GM18507 (cell line): ENCODE measurements at regions not wholly inside any gene's neighbourhood (a gene's known extent, or its start where the extent isn't known, plus 50 kb on each side); places are given as distances from the start of the nearest gene placed in this dataset.
"Not testable (repeated sequence)": the region's sequence is repeated elsewhere in the genome, so short reads cannot be mapped to it uniquely, and the experiment has no call there.

ENCODE experiments used
- DNase-seq: peaks from one replicate; pipeline ENCODE4 v3.0.0; 2011; ENCODE audit warnings: low read depth; ENCODE audit not compliant: insufficient read length; ENCODE audit errors: extremely low spot score
- FAIRE-seq: peaks from 2 replicates; lab custom pipeline; 2011; peaks lifted over from hg19 to GRCh38; lab: Jason Lieb, UNC

- DNase-seq (no peak), FAIRE-seq (no peak)
Observed at GRCh38 chr5:176133289-176133870, 104.8 kb upstream of the SIMC1 start.

GRCh38 chr5:176133877-176134276 lies 104.3 kb upstream of the SIMC1 start:
- DNase-seq, result no peak
- no peak for FAIRE-seq

- DNase-seq (no peak), FAIRE-seq (no peak)
Observed at GRCh38 chr5:176134529-176135223, 103.5 kb upstream of the SIMC1 start.

GRCh38 chr5:176140138-176140537 lies 98.1 kb upstream of the SIMC1 start:
- DNase-seq, result not testable (repeated sequence)

GRCh38 chr5:176144508-176144907 lies 93.7 kb upstream of the SIMC1 start:
- no peak for FAIRE-seq
- no peak for DNase-seq

More at GRCh38 chr5:176140138-176140537, 98.1 kb upstream of the SIMC1 start:
- peak; percentile 56 for FAIRE-seq

- not testable (repeated sequence) for FAIRE-seq, DNase-seq
Observed at GRCh38 chr5:176149948-176150347, 88.3 kb upstream of the SIMC1 start.

- no peak for DNase-seq
- no peak for FAIRE-seq
Observed at GRCh38 chr5:176151281-176151680, 86.9 kb upstream of the SIMC1 start.

- no peak for FAIRE-seq
- DNase-seq, result no peak
Observed at GRCh38 chr5:176152191-176152929, 85.9 kb upstream of the SIMC1 start.

GRCh38 chr5:176152930-176153311 lies 85.3 kb upstream of the SIMC1 start:
- DNase-seq, result no peak
- no peak for FAIRE-seq

- no peak for FAIRE-seq
- DNase-seq, result no peak
Observed at GRCh38 chr5:176153741-176154140, 84.5 kb upstream of the SIMC1 start.

GRCh38 chr5:176154821-176155220 lies 83.4 kb upstream of the SIMC1 start:
- no peak for DNase-seq

GRCh38 chr5:176155922-176156359 lies 82.3 kb upstream of the SIMC1 start:
- FAIRE-seq, result no peak

More at GRCh38 chr5:176154821-176155220, 83.4 kb upstream of the SIMC1 start:
- FAIRE-seq, result no peak

GRCh38 chr5:176157656-176158055 lies 80.6 kb upstream of the SIMC1 start:
- DNase-seq (no peak), FAIRE-seq (no peak)

More at GRCh38 chr5:176155922-176156359, 82.3 kb upstream of the SIMC1 start:
- DNase-seq, result no peak

GRCh38 chr5:176161431-176161830 lies 76.8 kb upstream of the SIMC1 start:
- no peak for DNase-seq
- FAIRE-seq, result no peak

- DNase-seq (no peak), FAIRE-seq (no peak)
Observed at GRCh38 chr5:176162198-176162597, 76.0 kb upstream of the SIMC1 start.

- no peak for FAIRE-seq
- DNase-seq, result no peak
Observed at GRCh38 chr5:176162888-176163287, 75.3 kb upstream of the SIMC1 start.

- FAIRE-seq (no peak), DNase-seq (no peak)
Observed at GRCh38 chr5:176166427-176166826, 71.8 kb upstream of the SIMC1 start.

- no peak for DNase-seq
- FAIRE-seq, result no peak
Observed at GRCh38 chr5:176167800-176168199, 70.4 kb upstream of the SIMC1 start.

GRCh38 chr5:176169393-176170063 lies 68.7 kb upstream of the SIMC1 start:
- DNase-seq (no peak), FAIRE-seq (no peak)

- no peak for DNase-seq
- no peak for FAIRE-seq
Observed at GRCh38 chr5:176170084-176170483, 68.1 kb upstream of the SIMC1 start.
